Liver (tissue), 3 donors: ENCODE measurements at regions not wholly inside any gene's neighbourhood (a gene's known extent, or its start where the extent isn't known, plus 50 kb on each side); places are given as distances from the start of the nearest gene placed in this dataset.

Source experiments
- CTCF ChIP-seq: fragments of 150-350 bp; IDR thresholded peaks from 2 replicates; pipeline ENCODE4 v1.5.1; 2017; ENCODE audit warnings: improper control_type of control experiment, low read depth, low read length; ENCODE audit not compliant: missing input control
- EGR1 ChIP-seq, 2 donors: IDR thresholded peaks; 2 replicates each; pipeline ENCODE4 v1.6.1; 2016 to 2018; ENCODE audit warnings: antibody characterized with exemption in 2 of 2, low read depth in 2 of 2
- GABPA ChIP-seq, 2 donors: IDR thresholded peaks in 1 of 2; conservative IDR thresholded peaks in 1 of 2; 2 replicates each; pipeline ENCODE4 v1.6.1; 2016; ENCODE audit warnings: antibody characterized with exemption in 2 of 2, mild to moderate bottlenecking in 1 of 2, moderate library complexity in 1 of 2
- JUND ChIP-seq, 2 donors: IDR thresholded peaks; 2 replicates each; pipeline ENCODE4 v1.6.1; 2016; ENCODE audit warnings: antibody characterized with exemption in 2 of 2
- MAX ChIP-seq: IDR thresholded peaks from 2 replicates; pipeline ENCODE4 v1.6.1; 2016; ENCODE audit warnings: antibody characterized with exemption
- NR2F2 ChIP-seq: IDR thresholded peaks from 2 replicates; pipeline ENCODE4 v1.6.1; 2016; ENCODE audit warnings: antibody characterized with exemption
- RAD21 ChIP-seq, 2 donors: IDR thresholded peaks; 2 replicates each; pipeline ENCODE4 v1.6.1; 2016; ENCODE audit warnings: antibody characterized with exemption in 2 of 2, mild to moderate bottlenecking in 2 of 2
- TAF1 ChIP-seq: conservative IDR thresholded peaks from 2 replicates; pipeline ENCODE4 v1.6.1; 2016; ENCODE audit warnings: antibody characterized with exemption, mild to moderate bottlenecking
- YY1 ChIP-seq: IDR thresholded peaks from 2 replicates; pipeline ENCODE4 v1.6.1; 2016; ENCODE audit warnings: antibody characterized with exemption, mild to moderate bottlenecking
- donor health status: healthy.
- donor health status: healthy.

GRCh38 chr2:58293056-58293455 lies 51.9 kb upstream of the FANCL start:
- TF ChIP-seq CTCF (no peak), NR2F2 (no peak), TAF1 (no peak), RAD21 (IDR thresholded peaks at IDR 0.05) (no peak), MAX (no peak), GABPA (IDR thresholded peaks at IDR 0.05 in 1 of 2, conservative IDR thresholded peaks at IDR 0.05 in 1 of 2) (no peak), JUND (IDR thresholded peaks at IDR 0.05) (no peak), YY1 (no peak), EGR1 (IDR thresholded peaks at IDR 0.05; ENCODE audit: low read depth in 2 of 2) (no peak)
